GF-D8 (cell line): ENCODE measurements at regions not wholly inside any gene's neighbourhood (a gene's known extent, or its start where the extent isn't known, plus 50 kb on each side); places are given as distances from the start of the nearest gene placed in this dataset.

ENCODE experiments used
- DNase-seq: peaks from one replicate; lab custom pipeline; 2025; lab: John Stamatoyannopoulos, UW

GRCh38 chrX:27924718-27925117, 56.5 kb downstream of the DCAF8L1 start:
- DNase-seq, result no peak

- no peak for DNase-seq
These were observed 57.0 kb downstream of the DCAF8L1 start for GRCh38 chrX:27924261-27924660.

GRCh38 chrX:27918799-27919198, 62.5 kb downstream of the DCAF8L1 start:
- no peak for DNase-seq

- no peak for DNase-seq
These were observed 63.3 kb downstream of the DCAF8L1 start for GRCh38 chrX:27917713-27918500.

GRCh38 chrX:27915617-27916016, 65.6 kb downstream of the DCAF8L1 start:
- DNase-seq, result peak; percentile 0

GRCh38 chrX:27910412-27910811, 70.8 kb downstream of the DCAF8L1 start:
- DNase-seq, result no peak

GRCh38 chrX:27903960-27904359, 77.3 kb downstream of the DCAF8L1 start:
- no peak for DNase-seq

GRCh38 chrX:27893871-27894270, 86.1 kb downstream of the MAGEB10 start:
- DNase-seq, result no peak

GRCh38 chrX:27893211-27893610, 85.4 kb downstream of the MAGEB10 start:
- DNase-seq, result no peak

- DNase-seq, result no peak
These were observed 82.8 kb downstream of the MAGEB10 start for GRCh38 chrX:27890611-27891010.

- no peak for DNase-seq
These were observed 82.1 kb downstream of the MAGEB10 start for GRCh38 chrX:27889878-27890277.

GRCh38 chrX:27884654-27885053, 76.9 kb downstream of the MAGEB10 start:
- DNase-seq, result no peak

- DNase-seq, result no peak
These were observed 75.8 kb downstream of the MAGEB10 start for GRCh38 chrX:27883468-27884092.

- no peak for DNase-seq
These were observed 74.9 kb downstream of the MAGEB10 start for GRCh38 chrX:27882695-27883094.

- DNase-seq, result no peak
These were observed 71.1 kb downstream of the MAGEB10 start for GRCh38 chrX:27878862-27879261.
